ENCODE measurements at regions not wholly inside any gene's neighbourhood (a gene's known extent, or its start where the extent isn't known, plus 50 kb on each side); places are given as distances from the start of the nearest gene placed in this dataset.

GRCh38 chr7:114102996-114103395, 184.2 kb upstream of the PPP1R3A start:
- TF ChIP-seq CTCF (conservative IDR thresholded peaks at IDR 0.05 in 1 of 2, IDR thresholded peaks at IDR 0.05 in 1 of 2; ENCODE audit: extremely low read depth in 1 of 2, insufficient read depth in 1 of 2, low read depth in 1 of 2, low read length in 2 of 2) = no peak
- TF ChIP-seq EZH2 (IDR thresholded peaks at IDR 0.05; ENCODE audit: borderline replicate concordance, low read length) = no peak
